ENCODE measurements at regions not wholly inside any gene's neighbourhood (a gene's known extent, or its start where the extent isn't known, plus 50 kb on each side); places are given as distances from the start of the nearest gene placed in this dataset.
"Not testable (repeated sequence)": the region's sequence is repeated elsewhere in the genome, so short reads cannot be mapped to it uniquely, and the experiment has no call there.

- DNase-seq (ENCODE audit: low spot score), result no peak
Observed at GRCh38 chr11:82210011-82210410, 523.7 kb downstream of the FAM181B start.

DNA sequence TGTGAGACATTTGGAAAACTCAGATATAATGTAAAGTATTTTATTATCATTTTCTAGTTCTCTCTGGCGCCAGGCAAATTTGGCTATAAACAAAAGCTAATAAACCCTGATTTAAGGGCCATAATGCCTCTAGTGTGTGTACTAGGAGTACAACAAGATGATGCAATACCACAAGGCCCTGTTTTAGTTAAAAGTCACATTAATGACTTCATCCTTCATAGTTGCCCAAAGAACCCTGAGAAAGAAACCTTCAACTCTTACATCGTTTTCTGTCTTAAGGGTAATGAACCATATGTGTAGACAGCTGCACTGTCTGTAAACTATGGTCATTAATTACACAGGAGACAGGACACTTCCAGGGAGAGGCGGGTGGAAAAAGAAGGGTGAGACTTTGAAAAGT lies 538.4 kb downstream of the FAM181B start:
- DNase-seq (ENCODE audit: low spot score), result no peak

GRCh38 chr11:82194521-82194920 lies 539.1 kb downstream of the FAM181B start:
- peak; percentile 8 for DNase-seq (ENCODE audit: low spot score)

DNA sequence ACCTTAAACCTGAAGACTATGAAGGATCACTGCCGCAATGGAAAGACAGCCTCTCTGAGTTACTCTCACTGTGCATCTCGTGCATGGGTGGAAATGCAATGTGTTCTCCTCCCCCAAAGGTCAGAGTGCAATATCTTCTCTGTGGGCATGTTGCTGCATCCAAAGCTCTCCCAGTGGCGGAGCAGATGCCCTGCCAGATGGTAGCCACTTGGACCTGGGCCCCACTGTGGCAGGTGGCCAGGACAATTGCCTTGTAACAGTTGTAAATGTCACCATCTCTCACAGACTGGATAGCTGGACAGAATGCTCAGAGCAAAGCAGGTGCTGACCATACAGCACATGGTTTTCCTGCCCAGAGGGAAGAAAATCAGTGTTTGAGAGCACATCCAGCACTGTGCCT lies 542.0 kb downstream of the FAM181B start:
- no peak for DNase-seq (ENCODE audit: low spot score)

- DNase-seq (ENCODE audit: low spot score), result no peak
Observed at GRCh38 chr11:82185925-82186324, 547.7 kb downstream of the FAM181B start.

GRCh38 chr11:82184966-82185365 lies 548.7 kb downstream of the FAM181B start:
- no peak for DNase-seq (ENCODE audit: low spot score)

GRCh38 chr11:82183346-82183745 lies 550.3 kb downstream of the FAM181B start:
- DNase-seq (ENCODE audit: low spot score), result no peak

DNA sequence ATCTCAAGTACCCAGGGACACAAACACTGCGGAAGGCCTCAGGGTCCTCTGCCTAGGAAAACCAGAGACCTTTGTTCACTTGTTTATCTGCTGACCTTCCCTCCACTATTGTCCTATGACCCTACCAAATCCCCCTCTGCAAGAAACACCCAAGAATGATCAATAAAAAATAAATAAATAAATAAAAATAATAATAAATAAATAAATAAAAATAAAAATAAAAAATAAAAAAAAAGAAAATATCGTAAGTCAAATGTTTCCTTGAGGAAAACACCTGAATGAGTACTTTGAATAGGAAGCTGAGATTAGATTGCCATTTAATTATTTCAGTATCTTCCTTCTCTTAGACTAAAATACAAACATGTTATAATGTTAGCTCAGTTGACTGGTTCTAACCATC lies 551.0 kb downstream of the FAM181B start:
- not testable (repeated sequence) for DNase-seq (ENCODE audit: low spot score)

DNA sequence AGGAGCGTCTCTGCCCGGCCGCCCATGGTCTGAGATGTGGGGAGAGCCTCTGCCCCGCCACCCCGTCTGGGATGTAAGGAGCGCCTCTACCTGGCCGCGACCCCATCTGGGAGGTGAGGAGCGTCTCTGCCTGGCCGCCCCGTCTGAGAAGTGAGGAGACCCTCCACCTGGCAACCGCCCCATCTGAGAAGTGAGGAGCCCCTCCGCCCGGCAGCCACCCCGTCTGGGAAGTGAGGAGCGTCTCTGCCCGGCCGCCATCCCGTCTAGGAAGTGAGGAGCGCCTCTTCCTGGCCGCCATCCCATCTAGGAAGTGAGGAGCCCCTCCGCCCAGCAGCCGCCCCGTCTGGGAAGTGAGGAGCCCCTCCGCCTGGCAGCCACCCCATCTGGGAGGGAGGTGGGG lies 551.9 kb downstream of the FAM181B start:
- not testable (repeated sequence) for DNase-seq (ENCODE audit: low spot score)

- no peak for DNase-seq (ENCODE audit: low spot score)
Observed at GRCh38 chr11:82176945-82177344, 556.7 kb downstream of the FAM181B start.

DNA sequence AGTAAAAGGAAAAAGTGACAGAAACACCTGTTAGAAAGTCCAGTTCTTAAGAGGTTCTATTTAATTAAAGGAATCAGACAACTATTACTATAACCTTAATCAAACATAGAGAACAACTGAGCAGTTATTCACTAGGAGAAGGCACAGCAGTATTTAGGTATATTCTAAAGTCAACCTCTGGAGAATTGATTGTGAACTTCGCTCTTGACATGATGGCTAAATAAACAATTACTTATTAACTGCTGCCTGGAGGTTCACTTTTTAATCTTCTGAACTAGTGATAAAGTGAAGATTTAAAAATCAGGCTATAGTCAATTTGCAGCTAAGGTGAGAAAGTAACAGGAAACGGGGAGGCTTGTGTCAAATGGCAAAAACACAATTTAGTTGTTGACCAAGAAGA lies 557.3 kb downstream of the FAM181B start:
- no peak for DNase-seq (ENCODE audit: low spot score)

- DNase-seq (ENCODE audit: low spot score), result no peak
Observed at GRCh38 chr11:82174610-82175009, 559.1 kb downstream of the FAM181B start.

GRCh38 chr11:82146789-82147188 lies 586.9 kb downstream of the FAM181B start:
- DNase-seq (ENCODE audit: low spot score), result no peak

- DNase-seq (ENCODE audit: low spot score), result no peak
Observed at GRCh38 chr11:82118946-82119345, 614.7 kb downstream of the FAM181B start.

GRCh38 chr11:82117362-82117761 lies 616.3 kb downstream of the FAM181B start:
- no peak for DNase-seq (ENCODE audit: low spot score)

GRCh38 chr11:82105331-82105998 lies 628.2 kb downstream of the FAM181B start:
- DNase-seq (ENCODE audit: low spot score), result no peak

DNA sequence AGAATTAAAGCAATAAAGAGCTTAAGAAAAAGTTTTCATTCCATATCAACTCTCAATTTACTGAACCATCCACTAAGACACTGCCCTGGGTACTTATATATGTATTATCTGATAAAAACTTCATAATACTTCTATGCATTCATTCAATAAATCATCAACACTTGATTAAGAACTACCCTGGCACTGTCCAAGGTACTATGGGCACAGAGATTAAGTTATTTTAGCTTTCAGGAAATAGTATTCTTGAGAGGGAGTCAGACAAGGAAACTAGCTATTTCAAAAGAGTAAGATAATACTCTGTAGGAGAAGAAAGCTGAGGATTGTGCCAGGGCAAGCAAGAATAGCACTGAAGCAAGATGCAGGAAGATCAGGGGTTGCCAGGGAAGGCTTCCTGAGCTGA lies 640.8 kb downstream of the FAM181B start:
- DNase-seq (ENCODE audit: low spot score), result no peak

DNA sequence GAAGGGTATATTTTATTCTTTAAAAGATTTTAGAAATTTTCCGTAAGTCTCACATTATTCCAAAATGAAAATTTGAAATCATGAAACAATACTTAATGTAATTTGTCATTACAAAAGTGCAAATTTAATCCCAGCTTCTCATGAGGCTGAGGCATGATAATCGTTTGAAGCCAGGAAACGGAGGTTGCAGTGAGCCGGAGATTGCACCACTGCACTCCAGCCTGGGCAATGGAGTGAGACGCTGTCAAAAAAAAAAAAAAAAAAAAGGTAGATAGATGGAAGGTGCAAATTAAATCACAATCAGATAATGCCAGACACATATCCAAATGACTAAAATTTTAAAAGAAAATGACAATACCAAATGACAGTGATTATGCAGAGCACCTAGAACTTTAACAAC lies 644.2 kb downstream of the FAM181B start:
- no peak for DNase-seq (ENCODE audit: low spot score)

GRCh38 chr11:82085493-82085892 lies 648.2 kb downstream of the FAM181B start:
- no peak for DNase-seq (ENCODE audit: low spot score)

DNA sequence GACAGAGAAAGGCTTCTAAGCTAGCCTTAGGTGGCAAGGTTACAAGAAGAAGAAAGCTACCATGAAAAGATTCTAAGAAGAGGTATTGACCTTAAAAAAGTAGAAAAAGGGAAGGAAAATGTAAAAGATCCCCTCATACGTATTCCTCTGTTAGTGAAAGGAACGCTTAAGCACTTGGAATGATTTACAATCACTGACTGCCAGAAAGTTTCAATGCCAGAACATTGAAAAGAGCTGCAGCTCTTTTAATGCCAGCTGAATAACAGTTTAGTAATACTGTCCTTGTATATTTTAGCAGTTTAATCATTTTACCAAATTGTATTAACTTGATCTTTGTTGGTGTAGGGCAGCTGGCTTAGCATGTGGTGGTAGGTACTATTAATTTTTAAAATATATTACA lies 650.7 kb downstream of the FAM181B start:
- no peak for DNase-seq (ENCODE audit: low spot score)

DNA sequence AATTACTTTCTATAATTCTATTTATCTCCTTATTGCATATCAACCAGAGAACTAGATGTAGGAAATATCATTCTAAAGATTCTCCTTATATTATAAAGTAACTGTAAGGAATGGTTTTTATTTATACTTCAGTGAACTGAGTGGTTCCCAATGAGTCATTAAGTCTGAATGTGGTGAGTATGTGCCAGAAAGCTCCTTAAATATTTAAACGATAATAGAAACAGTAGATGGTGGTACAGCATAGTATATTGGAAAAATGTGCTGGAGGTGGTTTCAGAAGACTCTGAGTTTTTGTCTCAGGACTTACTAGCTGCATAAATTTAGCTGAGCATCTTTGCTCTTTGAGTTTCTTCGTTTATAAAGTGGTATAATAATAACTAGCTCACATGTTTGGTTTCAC lies 653.5 kb downstream of the FAM181B start:
- no peak for DNase-seq (ENCODE audit: low spot score)

- no peak for DNase-seq (ENCODE audit: low spot score)
Observed at GRCh38 chr11:82076126-82076525, 657.5 kb downstream of the FAM181B start.

DNA sequence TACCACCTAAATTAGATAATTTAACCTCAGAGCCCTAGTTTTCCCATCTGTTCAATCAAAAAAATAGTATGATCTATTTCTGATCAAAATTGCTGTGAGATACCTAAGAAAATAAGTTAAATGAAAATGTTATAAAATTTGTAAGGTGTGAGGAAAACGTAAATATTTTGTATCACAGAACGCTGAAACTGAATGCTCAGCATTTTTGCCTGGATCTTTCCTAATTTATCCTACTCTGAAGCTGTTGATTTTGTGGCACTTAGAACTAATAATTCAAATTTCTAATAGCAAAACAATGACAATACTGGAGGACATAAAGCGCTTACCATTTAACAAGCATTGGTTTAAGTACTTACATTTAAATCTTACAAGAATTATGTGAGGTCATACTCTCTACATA lies 674.2 kb downstream of the FAM181B start:
- DNase-seq (ENCODE audit: low spot score), result no peak

GRCh38 chr11:82056450-82056849 lies 677.2 kb downstream of the FAM181B start:
- DNase-seq (ENCODE audit: low spot score), result no peak

GRCh38 chr11:82049199-82049598 lies 684.5 kb downstream of the FAM181B start:
- DNase-seq (ENCODE audit: low spot score), result no peak

Measured in SW480 (cell line).